K562 (cell line): ENCODE measurements at regions not wholly inside any gene's neighbourhood (a gene's known extent, or its start where the extent isn't known, plus 50 kb on each side); places are given as distances from the start of the nearest gene placed in this dataset.

ENCODE experiments used
- CBX1 ChIP-seq: sonication (generic); IDR thresholded peaks from 2 replicates; pipeline ENCODE4 v1.6.1; 2016; ENCODE audit warnings: antibody characterized with exemption, low read depth, mild to moderate bottlenecking
- DNMT1 ChIP-seq: fragments of 450-650 bp; IDR thresholded peaks from 2 replicates; pipeline ENCODE4 v1.6.1; 2016; ENCODE audit warnings: antibody characterized with exemption, mild to moderate bottlenecking
- EZH2 ChIP-seq: IDR thresholded peaks from 2 replicates; pipeline ENCODE4 v1.6.1; 2012; ENCODE audit warnings: low read depth, mild to moderate bottlenecking, inconsistent platforms, low read length, borderline replicate concordance
- POLR2AphosphoS5 ChIP-seq: IDR thresholded peaks from 2 replicates; pipeline ENCODE4 v1.6.1; 2011; ENCODE audit warnings: mild to moderate bottlenecking, low read depth, low read length, moderate library complexity; ENCODE audit not compliant: control insufficient read depth, insufficient read depth
- RCOR1 ChIP-seq, 2 experiments: IDR thresholded peaks; 2 replicates each; pipeline ENCODE4 v1.6.1; 2012; ENCODE audit warnings: low read depth in 2 of 2, low read length in 2 of 2, borderline replicate concordance in 1 of 2, improper control_type of control experiment in 1 of 2
- RFX5 ChIP-seq: IDR thresholded peaks from 2 replicates; pipeline ENCODE4 v1.6.1; 2011; ENCODE audit warnings: low read depth, mild to moderate bottlenecking, improper control_type of control experiment, low read length
- SRSF1 ChIP-seq: fragments of 200-400 bp; formaldehyde crosslinking; IDR thresholded peaks from 2 replicates; pipeline ENCODE4 v1.6.1; 2017; ENCODE audit warnings: mild to moderate bottlenecking, low read depth, low read length, moderate library complexity
- TEAD1 ChIP-seq, 2 experiments: fragments of 450-650 bp in 1 of 2; sonication (generic) in 1 of 2; formaldehyde crosslinking; IDR thresholded peaks; 2 replicates each; pipeline versions ENCODE4 v1.4.0 to v1.8.0; 2020 to 2022; ENCODE audit warnings: mild to moderate bottlenecking in 2 of 2, missing genetic modification reagents in 1 of 2
- U2AF1 ChIP-seq: fragments of 200-400 bp; formaldehyde crosslinking; optimal IDR thresholded peaks from 2 replicates; pipeline ENCODE3; 2017; ENCODE audit warnings: mild to moderate bottlenecking, low read depth, low read length, moderate library complexity
- ZBTB33 ChIP-seq: sonication (generic); formaldehyde crosslinking; IDR thresholded peaks from 2 replicates; pipeline ENCODE4 v1.8.1; 2023; ENCODE audit warnings: mild to moderate bottlenecking, missing genetic modification reagents
- TF ChIP-seq, protein P1 (sequence below): fragments of 250-450 bp; sonication (Bioruptor Pico); IDR thresholded peaks from 2 replicates; pipeline ENCODE4 v1.8.0; 2022; ENCODE audit warnings: moderate library complexity, mild to moderate bottlenecking, inconsistent platforms
- TF ChIP-seq, protein P2 (sequence below): sonication (generic); formaldehyde crosslinking; IDR thresholded peaks from 2 replicates; pipeline ENCODE4 v1.8.0; 2022; ENCODE audit warnings: mild to moderate bottlenecking, missing genetic modification reagents, borderline replicate concordance

DNA sequence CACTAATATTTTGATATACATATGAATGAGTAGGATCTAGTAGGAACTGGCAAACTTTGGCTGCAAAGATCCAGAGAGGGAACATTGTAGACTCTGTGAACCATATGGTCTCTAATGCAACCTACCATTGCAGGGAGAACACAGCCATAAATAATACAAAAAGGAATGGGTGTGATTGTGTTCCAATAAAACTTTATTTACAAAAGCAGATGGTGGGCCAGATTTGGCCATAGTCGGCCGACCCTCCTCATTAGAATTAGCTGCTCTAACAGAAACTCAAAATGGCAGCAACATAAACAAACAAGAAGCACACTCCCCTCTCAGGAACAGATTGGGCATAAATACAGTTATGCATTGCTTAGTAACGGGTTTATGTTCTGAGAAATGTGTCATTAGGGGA, 198.1 kb upstream of the RBPJ start:
- TF ChIP-seq POLR2AphosphoS5 (no peak), ZBTB33 (CRISPR knock-in tag) (no peak), EZH2 (no peak), U2AF1 (no peak), TEAD1 (CRISPR knock-in tag; IDR thresholded peaks at IDR 0.05) (no peak), RCOR1 (IDR thresholded peaks at IDR 0.05; ENCODE audit: borderline replicate concordance in 1 of 2, low read depth in 2 of 2, low read length in 2 of 2) (no peak), RFX5 (no peak), DNMT1 (no peak), SRSF1 (no peak), CBX1 (no peak)
- TF ChIP-seq, protein P1, sequence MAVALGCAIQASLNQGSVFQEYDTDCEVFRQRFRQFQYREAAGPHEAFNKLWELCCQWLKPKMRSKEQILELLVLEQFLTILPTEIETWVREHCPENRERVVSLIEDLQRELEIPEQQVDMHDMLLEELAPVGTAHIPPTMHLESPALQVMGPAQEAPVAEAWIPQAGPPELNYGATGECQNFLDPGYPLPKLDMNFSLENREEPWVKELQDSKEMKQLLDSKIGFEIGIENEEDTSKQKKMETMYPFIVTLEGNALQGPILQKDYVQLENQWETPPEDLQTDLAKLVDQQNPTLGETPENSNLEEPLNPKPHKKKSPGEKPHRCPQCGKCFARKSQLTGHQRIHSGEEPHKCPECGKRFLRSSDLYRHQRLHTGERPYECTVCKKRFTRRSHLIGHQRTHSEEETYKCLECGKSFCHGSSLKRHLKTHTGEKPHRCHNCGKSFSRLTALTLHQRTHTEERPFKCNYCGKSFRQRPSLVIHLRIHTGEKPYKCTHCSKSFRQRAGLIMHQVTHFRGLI: no peak
- TF ChIP-seq, protein P2, sequence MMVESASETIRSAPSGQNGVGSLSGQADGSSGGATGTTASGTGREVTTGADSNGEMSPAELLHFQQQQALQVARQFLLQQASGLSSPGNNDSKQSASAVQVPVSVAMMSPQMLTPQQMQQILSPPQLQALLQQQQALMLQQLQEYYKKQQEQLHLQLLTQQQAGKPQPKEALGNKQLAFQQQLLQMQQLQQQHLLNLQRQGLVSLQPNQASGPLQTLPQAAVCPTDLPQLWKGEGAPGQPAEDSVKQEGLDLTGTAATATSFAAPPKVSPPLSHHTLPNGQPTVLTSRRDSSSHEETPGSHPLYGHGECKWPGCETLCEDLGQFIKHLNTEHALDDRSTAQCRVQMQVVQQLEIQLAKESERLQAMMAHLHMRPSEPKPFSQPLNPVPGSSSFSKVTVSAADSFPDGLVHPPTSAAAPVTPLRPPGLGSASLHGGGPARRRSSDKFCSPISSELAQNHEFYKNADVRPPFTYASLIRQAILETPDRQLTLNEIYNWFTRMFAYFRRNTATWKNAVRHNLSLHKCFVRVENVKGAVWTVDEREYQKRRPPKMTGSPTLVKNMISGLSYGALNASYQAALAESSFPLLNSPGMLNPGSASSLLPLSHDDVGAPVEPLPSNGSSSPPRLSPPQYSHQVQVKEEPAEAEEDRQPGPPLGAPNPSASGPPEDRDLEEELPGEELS: no peak
